WI38 (cell line): ENCODE measurements at regions not wholly inside any gene's neighbourhood (a gene's known extent, or its start where the extent isn't known, plus 50 kb on each side); places are given as distances from the start of the nearest gene placed in this dataset.

ENCODE experiments used
- H3K4me3 ChIP-seq: 2 replicates; pipeline ENCODE4 v1.5.1; 2011; ENCODE audit warnings: low read depth, mild to moderate bottlenecking, control low read depth, low read length
- CTCF ChIP-seq: IDR thresholded peaks from 2 replicates; pipeline ENCODE4 v1.5.1; 2012; ENCODE audit warnings: low read depth, mild to moderate bottlenecking, control low read depth, low read length

- TF ChIP-seq CTCF = no peak
- no peak overlapping the region for H3K4me3 ChIP-seq
These were observed 50.8 kb upstream of the TSHZ2 start for GRCh38 chr20:52921340-52921739.

GRCh38 chr20:52918311-52918710 is 53.8 kb upstream of the TSHZ2 start:
- TF ChIP-seq CTCF = no peak

GRCh38 chr20:52915564-52915963 is 56.6 kb upstream of the TSHZ2 start:
- no peak overlapping the region for H3K4me3 ChIP-seq
- no peak for TF ChIP-seq CTCF

More at GRCh38 chr20:52918311-52918710, 53.8 kb upstream of the TSHZ2 start:
- H3K4me3 ChIP-seq = no peak overlapping the region

- H3K4me3 ChIP-seq = no peak overlapping the region
- no peak for TF ChIP-seq CTCF
These were observed 57.3 kb upstream of the TSHZ2 start for GRCh38 chr20:52914870-52915269.

- no peak overlapping the region for H3K4me3 ChIP-seq
- TF ChIP-seq CTCF = no peak
These were observed 58.3 kb upstream of the TSHZ2 start for GRCh38 chr20:52913650-52914387.

GRCh38 chr20:52905241-52905994 is 66.7 kb upstream of the TSHZ2 start:
- no peak overlapping the region for H3K4me3 ChIP-seq
- no peak for TF ChIP-seq CTCF

- H3K4me3 ChIP-seq = no peak overlapping the region
- TF ChIP-seq CTCF = no peak
These were observed 67.3 kb upstream of the TSHZ2 start for GRCh38 chr20:52904837-52905236.
